ENCODE measurements at regions not wholly inside any gene's neighbourhood (a gene's known extent, or its start where the extent isn't known, plus 50 kb on each side); places are given as distances from the start of the nearest gene placed in this dataset.

DNA sequence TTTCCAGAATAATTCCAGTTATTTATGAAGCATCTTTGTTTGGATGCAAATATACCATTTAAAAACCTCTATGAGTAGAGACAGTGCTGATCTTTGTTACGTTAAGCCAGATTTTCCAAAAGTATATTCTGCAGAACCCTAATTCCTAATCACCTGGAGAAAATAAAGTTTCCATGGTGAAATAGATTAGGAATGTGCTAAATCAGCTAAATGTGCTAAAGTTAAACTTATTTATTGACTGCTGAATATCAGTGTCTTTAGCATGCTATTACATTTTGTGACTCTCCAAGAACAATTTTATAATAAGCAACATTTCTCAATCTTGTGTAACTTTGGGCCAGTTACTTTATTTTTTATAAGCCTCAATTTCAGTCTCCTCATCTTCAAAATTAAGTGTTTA is 196.3 kb upstream of the NFIA start:
- TF ChIP-seq, protein P1, sequence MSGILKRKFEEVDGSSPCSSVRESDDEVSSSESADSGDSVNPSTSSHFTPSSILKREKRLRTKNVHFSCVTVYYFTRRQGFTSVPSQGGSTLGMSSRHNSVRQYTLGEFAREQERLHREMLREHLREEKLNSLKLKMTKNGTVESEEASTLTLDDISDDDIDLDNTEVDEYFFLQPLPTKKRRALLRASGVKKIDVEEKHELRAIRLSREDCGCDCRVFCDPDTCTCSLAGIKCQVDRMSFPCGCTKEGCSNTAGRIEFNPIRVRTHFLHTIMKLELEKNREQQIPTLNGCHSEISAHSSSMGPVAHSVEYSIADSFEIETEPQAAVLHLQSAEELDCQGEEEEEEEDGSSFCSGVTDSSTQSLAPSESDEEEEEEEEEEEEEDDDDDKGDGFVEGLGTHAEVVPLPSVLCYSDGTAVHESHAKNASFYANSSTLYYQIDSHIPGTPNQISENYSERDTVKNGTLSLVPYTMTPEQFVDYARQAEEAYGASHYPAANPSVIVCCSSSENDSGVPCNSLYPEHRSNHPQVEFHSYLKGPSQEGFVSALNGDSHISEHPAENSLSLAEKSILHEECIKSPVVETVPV (CRISPR knock-in tag; IDR thresholded peaks at IDR 0.05) = no peak
- TF ChIP-seq ZNF70 (CRISPR knock-in tag; IDR thresholded peaks at IDR 0.05) = 0 out of 2 replicates have a peak, but pooled peaks have one; percentile 0
- no peak for ATAC-seq

DNA sequence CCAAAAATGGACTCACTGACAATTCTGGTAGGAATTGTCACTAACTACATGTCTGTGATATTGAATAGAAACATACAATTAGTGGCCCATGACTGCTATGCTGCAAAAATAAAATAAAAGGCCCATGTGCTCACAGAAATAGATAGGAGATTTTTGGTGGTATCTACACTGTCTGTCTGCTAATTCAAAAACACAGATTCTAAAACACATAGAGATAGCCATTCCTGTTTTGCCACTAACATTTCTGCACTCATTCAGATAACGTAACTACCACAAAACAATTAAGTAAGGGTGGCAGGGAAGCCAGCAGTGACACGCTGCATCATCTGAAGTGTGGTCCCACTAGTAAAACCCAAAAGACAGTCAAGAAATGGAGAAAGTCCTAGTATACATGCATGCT is 202.2 kb upstream of the NFIA start:
- ATAC-seq = no peak

DNA sequence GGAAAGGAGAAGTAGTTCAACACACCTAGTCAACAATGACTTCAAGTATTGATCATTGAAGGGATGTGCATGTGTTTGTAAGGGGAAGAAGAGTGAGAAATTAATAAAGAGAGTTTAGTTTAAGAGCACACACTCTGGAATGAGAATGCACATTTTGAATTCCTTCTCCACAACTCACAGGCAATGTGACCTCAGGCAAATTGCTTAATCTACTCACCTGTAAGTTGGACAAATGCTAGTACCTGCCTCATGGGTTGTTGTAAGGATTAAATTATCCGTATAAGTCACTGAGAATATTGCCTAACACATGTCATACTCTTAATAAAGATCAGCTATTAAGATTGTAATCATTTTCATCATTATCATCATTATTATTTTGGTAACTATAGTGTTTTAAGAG is 204.0 kb upstream of the NFIA start:
- ATAC-seq = no peak
- TF ChIP-seq SNAI2 (CRISPR knock-in tag; IDR thresholded peaks at IDR 0.05) (no peak), PPARA (CRISPR knock-in tag; IDR thresholded peaks at IDR 0.05; ENCODE audit: borderline replicate concordance) (no peak), GLIS3 (CRISPR knock-in tag; IDR thresholded peaks at IDR 0.05) (no peak), ZNF70 (CRISPR knock-in tag; IDR thresholded peaks at IDR 0.05) (no peak), ZNF8 (CRISPR knock-in tag; IDR thresholded peaks at IDR 0.05) (no peak), ISL1 (CRISPR knock-in tag; IDR thresholded peaks at IDR 0.05) (no peak), ZC3H10 (CRISPR knock-in tag; IDR thresholded peaks at IDR 0.05) (no peak), TCF4 (CRISPR knock-in tag; IDR thresholded peaks at IDR 0.05; ENCODE audit: borderline replicate concordance) (no peak), CSDC2 (CRISPR knock-in tag; IDR thresholded peaks at IDR 0.05) (no peak), ZFP30 (CRISPR knock-in tag; IDR thresholded peaks at IDR 0.05) (no peak), BACH2 (CRISPR knock-in tag; IDR thresholded peaks at IDR 0.05; ENCODE audit: borderline replicate concordance) (no peak), ZFP3 (CRISPR knock-in tag; IDR thresholded peaks at IDR 0.05) (no peak), RARB (CRISPR knock-in tag; IDR thresholded peaks at IDR 0.05) (no peak)
- TF ChIP-seq, protein P2, sequence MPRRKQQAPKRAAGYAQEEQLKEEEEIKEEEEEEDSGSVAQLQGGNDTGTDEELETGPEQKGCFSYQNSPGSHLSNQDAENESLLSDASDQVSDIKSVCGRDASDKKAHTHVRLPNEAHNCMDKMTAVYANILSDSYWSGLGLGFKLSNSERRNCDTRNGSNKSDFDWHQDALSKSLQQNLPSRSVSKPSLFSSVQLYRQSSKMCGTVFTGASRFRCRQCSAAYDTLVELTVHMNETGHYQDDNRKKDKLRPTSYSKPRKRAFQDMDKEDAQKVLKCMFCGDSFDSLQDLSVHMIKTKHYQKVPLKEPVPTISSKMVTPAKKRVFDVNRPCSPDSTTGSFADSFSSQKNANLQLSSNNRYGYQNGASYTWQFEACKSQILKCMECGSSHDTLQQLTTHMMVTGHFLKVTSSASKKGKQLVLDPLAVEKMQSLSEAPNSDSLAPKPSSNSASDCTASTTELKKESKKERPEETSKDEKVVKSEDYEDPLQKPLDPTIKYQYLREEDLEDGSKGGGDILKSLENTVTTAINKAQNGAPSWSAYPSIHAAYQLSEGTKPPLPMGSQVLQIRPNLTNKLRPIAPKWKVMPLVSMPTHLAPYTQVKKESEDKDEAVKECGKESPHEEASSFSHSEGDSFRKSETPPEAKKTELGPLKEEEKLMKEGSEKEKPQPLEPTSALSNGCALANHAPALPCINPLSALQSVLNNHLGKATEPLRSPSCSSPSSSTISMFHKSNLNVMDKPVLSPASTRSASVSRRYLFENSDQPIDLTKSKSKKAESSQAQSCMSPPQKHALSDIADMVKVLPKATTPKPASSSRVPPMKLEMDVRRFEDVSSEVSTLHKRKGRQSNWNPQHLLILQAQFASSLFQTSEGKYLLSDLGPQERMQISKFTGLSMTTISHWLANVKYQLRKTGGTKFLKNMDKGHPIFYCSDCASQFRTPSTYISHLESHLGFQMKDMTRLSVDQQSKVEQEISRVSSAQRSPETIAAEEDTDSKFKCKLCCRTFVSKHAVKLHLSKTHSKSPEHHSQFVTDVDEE (CRISPR knock-in tag; IDR thresholded peaks at IDR 0.05) = no peak
- TF ChIP-seq, protein P3, sequence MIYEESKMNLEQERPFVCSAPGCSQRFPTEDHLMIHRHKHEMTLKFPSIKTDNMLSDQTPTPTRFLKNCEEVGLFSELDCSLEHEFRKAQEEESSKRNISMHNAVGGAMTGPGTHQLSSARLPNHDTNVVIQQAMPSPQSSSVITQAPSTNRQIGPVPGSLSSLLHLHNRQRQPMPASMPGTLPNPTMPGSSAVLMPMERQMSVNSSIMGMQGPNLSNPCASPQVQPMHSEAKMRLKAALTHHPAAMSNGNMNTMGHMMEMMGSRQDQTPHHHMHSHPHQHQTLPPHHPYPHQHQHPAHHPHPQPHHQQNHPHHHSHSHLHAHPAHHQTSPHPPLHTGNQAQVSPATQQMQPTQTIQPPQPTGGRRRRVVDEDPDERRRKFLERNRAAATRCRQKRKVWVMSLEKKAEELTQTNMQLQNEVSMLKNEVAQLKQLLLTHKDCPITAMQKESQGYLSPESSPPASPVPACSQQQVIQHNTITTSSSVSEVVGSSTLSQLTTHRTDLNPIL (CRISPR knock-in tag; IDR thresholded peaks at IDR 0.05; ENCODE audit: low read depth) = no peak
- TF ChIP-seq, protein P4, sequence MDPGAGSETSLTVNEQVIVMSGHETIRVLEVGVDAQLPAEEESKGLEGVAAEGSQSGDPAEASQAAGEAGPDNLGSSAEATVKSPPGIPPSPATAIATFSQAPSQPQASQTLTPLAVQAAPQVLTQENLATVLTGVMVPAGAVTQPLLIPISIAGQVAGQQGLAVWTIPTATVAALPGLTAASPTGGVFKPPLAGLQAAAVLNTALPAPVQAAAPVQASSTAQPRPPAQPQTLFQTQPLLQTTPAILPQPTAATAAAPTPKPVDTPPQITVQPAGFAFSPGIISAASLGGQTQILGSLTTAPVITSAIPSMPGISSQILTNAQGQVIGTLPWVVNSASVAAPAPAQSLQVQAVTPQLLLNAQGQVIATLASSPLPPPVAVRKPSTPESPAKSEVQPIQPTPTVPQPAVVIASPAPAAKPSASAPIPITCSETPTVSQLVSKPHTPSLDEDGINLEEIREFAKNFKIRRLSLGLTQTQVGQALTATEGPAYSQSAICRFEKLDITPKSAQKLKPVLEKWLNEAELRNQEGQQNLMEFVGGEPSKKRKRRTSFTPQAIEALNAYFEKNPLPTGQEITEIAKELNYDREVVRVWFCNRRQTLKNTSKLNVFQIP (CRISPR knock-in tag; IDR thresholded peaks at IDR 0.05; ENCODE audit: borderline replicate concordance, low read depth) = no peak

More for the DNA sequence above, 202.2 kb upstream of the NFIA start:
- TF ChIP-seq CSDC2 (CRISPR knock-in tag; IDR thresholded peaks at IDR 0.05) (no peak), OSR1 (CRISPR knock-in tag; IDR thresholded peaks at IDR 0.05) (no peak), GLIS3 (CRISPR knock-in tag; IDR thresholded peaks at IDR 0.05) (no peak)
- TF ChIP-seq, protein P5, sequence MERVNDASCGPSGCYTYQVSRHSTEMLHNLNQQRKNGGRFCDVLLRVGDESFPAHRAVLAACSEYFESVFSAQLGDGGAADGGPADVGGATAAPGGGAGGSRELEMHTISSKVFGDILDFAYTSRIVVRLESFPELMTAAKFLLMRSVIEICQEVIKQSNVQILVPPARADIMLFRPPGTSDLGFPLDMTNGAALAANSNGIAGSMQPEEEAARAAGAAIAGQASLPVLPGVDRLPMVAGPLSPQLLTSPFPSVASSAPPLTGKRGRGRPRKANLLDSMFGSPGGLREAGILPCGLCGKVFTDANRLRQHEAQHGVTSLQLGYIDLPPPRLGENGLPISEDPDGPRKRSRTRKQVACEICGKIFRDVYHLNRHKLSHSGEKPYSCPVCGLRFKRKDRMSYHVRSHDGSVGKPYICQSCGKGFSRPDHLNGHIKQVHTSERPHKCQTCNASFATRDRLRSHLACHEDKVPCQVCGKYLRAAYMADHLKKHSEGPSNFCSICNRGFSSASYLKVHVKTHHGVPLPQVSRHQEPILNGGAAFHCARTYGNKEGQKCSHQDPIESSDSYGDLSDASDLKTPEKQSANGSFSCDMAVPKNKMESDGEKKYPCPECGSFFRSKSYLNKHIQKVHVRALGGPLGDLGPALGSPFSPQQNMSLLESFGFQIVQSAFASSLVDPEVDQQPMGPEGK (CRISPR knock-in tag; IDR thresholded peaks at IDR 0.05; ENCODE audit: borderline replicate concordance) = no peak

DNA sequence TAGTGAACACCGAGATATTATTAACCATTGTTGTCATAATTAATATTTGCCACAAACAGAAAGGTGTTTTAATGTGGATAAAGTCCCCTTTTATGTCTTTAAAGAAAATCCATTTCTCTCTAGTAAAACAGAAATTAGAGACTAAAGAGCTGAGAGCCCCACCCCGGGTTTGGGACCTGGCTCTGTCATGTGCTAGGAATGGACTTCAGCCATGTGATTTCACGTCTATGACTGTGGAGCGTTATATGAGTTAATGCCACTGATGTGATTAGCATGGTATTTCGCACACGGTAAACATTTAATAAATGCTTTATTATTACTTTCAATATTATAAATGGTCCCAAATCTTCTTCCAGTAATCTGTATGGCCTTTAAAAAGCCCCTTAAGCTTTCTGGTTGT is 205.0 kb upstream of the NFIA start:
- no peak for ATAC-seq
- TF ChIP-seq GLIS3 (CRISPR knock-in tag; IDR thresholded peaks at IDR 0.05) = no peak
